ENCODE measurements at regions not wholly inside any gene's neighbourhood (a gene's known extent, or its start where the extent isn't known, plus 50 kb on each side); places are given as distances from the start of the nearest gene placed in this dataset.

- TF ChIP-seq, protein P1, sequence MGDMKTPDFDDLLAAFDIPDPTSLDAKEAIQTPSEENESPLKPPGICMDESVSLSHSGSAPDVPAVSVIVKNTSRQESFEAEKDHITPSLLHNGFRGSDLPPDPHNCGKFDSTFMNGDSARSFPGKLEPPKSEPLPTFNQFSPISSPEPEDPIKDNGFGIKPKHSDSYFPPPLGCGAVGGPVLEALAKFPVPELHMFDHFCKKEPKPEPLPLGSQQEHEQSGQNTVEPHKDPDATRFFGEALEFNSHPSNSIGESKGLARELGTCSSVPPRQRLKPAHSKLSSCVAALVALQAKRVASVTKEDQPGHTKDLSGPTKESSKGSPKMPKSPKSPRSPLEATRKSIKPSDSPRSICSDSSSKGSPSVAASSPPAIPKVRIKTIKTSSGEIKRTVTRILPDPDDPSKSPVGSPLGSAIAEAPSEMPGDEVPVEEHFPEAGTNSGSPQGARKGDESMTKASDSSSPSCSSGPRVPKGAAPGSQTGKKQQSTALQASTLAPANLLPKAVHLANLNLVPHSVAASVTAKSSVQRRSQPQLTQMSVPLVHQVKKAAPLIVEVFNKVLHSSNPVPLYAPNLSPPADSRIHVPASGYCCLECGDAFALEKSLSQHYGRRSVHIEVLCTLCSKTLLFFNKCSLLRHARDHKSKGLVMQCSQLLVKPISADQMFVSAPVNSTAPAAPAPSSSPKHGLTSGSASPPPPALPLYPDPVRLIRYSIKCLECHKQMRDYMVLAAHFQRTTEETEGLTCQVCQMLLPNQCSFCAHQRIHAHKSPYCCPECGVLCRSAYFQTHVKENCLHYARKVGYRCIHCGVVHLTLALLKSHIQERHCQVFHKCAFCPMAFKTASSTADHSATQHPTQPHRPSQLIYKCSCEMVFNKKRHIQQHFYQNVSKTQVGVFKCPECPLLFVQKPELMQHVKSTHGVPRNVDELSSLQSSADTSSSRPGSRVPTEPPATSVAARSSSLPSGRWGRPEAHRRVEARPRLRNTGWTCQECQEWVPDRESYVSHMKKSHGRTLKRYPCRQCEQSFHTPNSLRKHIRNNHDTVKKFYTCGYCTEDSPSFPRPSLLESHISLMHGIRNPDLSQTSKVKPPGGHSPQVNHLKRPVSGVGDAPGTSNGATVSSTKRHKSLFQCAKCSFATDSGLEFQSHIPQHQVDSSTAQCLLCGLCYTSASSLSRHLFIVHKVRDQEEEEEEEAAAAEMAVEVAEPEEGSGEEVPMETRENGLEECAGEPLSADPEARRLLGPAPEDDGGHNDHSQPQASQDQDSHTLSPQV (IDR thresholded peaks at IDR 0.05) = no peak
- TF ChIP-seq ZNF622 (IDR thresholded peaks at IDR 0.05) (no peak), MYB (IDR thresholded peaks at IDR 0.05; ENCODE audit: borderline replicate concordance, low read depth, low read length) (peak; percentile 58; the same call in 1 of the 2 replicates), TAF1 (IDR thresholded peaks at IDR 0.05; ENCODE audit: borderline replicate concordance, low read depth, low read length) (no peak), STAT3 (IDR thresholded peaks at IDR 0.05; ENCODE audit: low read depth, low read length) (no peak), ZSCAN29 (IDR thresholded peaks at IDR 0.05) (no peak), GATAD2B (conservative IDR thresholded peaks at IDR 0.05; ENCODE audit: low read depth) (peak; percentile 37; the same call in 1 of the 2 replicates), WRNIP1 (IDR thresholded peaks at IDR 0.05; ENCODE audit: borderline replicate concordance, low read depth, low read length) (no peak), POLR2AphosphoS5 (IDR thresholded peaks at IDR 0.05; ENCODE audit: low read length) (no peak), RCOR1 (conservative IDR thresholded peaks at IDR 0.05; ENCODE audit: low read depth, low read length) (no peak), CUX1 (IDR thresholded peaks at IDR 0.05; ENCODE audit: insufficient replicate concordance, low read depth, low read length) (no peak), PAX8 (IDR thresholded peaks at IDR 0.05) (no peak), SIX5 (IDR thresholded peaks at IDR 0.05; ENCODE audit: low read depth, low read length, severe bottlenecking) (no peak), RAD21 (IDR thresholded peaks at IDR 0.05; ENCODE audit: insufficient read depth, low read depth, low read length) (no peak), SREBF2 (IDR thresholded peaks at IDR 0.05; ENCODE audit: low read length) (no peak), RB1 (IDR thresholded peaks at IDR 0.05; ENCODE audit: borderline replicate concordance) (no peak), MYC (IDR thresholded peaks at IDR 0.05; ENCODE audit: insufficient read depth, insufficient read length, insufficient replicate concordance, low read length, severe bottlenecking) (no peak), NFYB (IDR thresholded peaks at IDR 0.05; ENCODE audit: insufficient read depth, low read depth, low read length) (no peak)
- TF ChIP-seq, protein P2, sequence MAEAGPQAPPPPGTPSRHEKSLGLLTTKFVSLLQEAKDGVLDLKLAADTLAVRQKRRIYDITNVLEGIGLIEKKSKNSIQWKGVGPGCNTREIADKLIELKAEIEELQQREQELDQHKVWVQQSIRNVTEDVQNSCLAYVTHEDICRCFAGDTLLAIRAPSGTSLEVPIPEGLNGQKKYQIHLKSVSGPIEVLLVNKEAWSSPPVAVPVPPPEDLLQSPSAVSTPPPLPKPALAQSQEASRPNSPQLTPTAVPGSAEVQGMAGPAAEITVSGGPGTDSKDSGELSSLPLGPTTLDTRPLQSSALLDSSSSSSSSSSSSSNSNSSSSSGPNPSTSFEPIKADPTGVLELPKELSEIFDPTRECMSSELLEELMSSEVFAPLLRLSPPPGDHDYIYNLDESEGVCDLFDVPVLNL (IDR thresholded peaks at IDR 0.05; ENCODE audit: low read depth, low read length) = no peak
Measured at GRCh38 chr3:187828579-187829452, 83.5 kb upstream of the BCL6 start (continued).
